ENCODE measurements at regions not wholly inside any gene's neighbourhood (a gene's known extent, or its start where the extent isn't known, plus 50 kb on each side); places are given as distances from the start of the nearest gene placed in this dataset.

GRCh38 chr2:223264541-223265193 is 212.7 kb downstream of the KCNE4 start:
- 93% methylated on average over 2 of the region's 2 CpGs for WGBS
- H3K4me1 ChIP-seq (ENCODE audit: insufficient read depth, low read length): no peaks in the 10 kb centered on the region
- H3K27me3 ChIP-seq (ENCODE audit: insufficient read depth, low read length): no peaks in the 10 kb centered on the region
- H3K4me3 ChIP-seq (ENCODE audit: low read length): no peak overlapping the region
- no peak overlapping the region for H3K27ac ChIP-seq (ENCODE audit: low read depth, low read length)
- H3K9ac ChIP-seq (ENCODE audit: low read depth, low read length): no peak overlapping the region
- no peaks in the 10 kb centered on the region for H3K9me3 ChIP-seq (ENCODE audit: insufficient read depth, low read depth, low read length)
- no peaks in the 10 kb centered on the region for H3K36me3 ChIP-seq (ENCODE audit: insufficient read depth, low read length)

GRCh38 chr2:223267160-223267951 is 215.4 kb downstream of the KCNE4 start:
- no peak overlapping the region for H3K27ac ChIP-seq (ENCODE audit: low read depth, low read length)
- H3K4me3 ChIP-seq (ENCODE audit: low read length): no peak overlapping the region
- H3K4me1 ChIP-seq (ENCODE audit: insufficient read depth, low read length): no peaks in the 10 kb centered on the region
- H3K36me3 ChIP-seq (ENCODE audit: insufficient read depth, low read length): no peaks in the 10 kb centered on the region
- WGBS: 92% methylated on average over 5 of the region's 6 CpGs
- no peak overlapping the region for H3K9ac ChIP-seq (ENCODE audit: low read depth, low read length)
- H3K9me3 ChIP-seq (ENCODE audit: insufficient read depth, low read depth, low read length): no peaks in the 10 kb centered on the region
- H3K27me3 ChIP-seq (ENCODE audit: insufficient read depth, low read length): no peaks in the 10 kb centered on the region

- no peaks in the 10 kb centered on the region for H3K36me3 ChIP-seq (ENCODE audit: insufficient read depth, low read length)
- no peak overlapping the region for H3K9ac ChIP-seq (ENCODE audit: low read depth, low read length)
- 100% methylated on average over 1 of the region's 1 CpG for WGBS
- H3K4me3 ChIP-seq (ENCODE audit: low read length): no peak overlapping the region
- no peak overlapping the region for H3K27ac ChIP-seq (ENCODE audit: low read depth, low read length)
- H3K4me1 ChIP-seq (ENCODE audit: insufficient read depth, low read length): no peaks in the 10 kb centered on the region
- no peaks in the 10 kb centered on the region for H3K9me3 ChIP-seq (ENCODE audit: insufficient read depth, low read depth, low read length)
- no peaks in the 10 kb centered on the region for H3K27me3 ChIP-seq (ENCODE audit: insufficient read depth, low read length)
Measured at GRCh38 chr2:223269386-223269785, 217.4 kb downstream of the KCNE4 start.

GRCh38 chr2:223270548-223270947 is 218.6 kb downstream of the KCNE4 start:
- H3K27me3 ChIP-seq (ENCODE audit: insufficient read depth, low read length): no peaks in the 10 kb centered on the region
- no peak overlapping the region for H3K9ac ChIP-seq (ENCODE audit: low read depth, low read length)
- no peaks in the 10 kb centered on the region for H3K36me3 ChIP-seq (ENCODE audit: insufficient read depth, low read length)
- H3K4me1 ChIP-seq (ENCODE audit: insufficient read depth, low read length): no peaks in the 10 kb centered on the region
- no peak overlapping the region for H3K4me3 ChIP-seq (ENCODE audit: low read length)
- no peak overlapping the region for H3K27ac ChIP-seq (ENCODE audit: low read depth, low read length)
- no peaks in the 10 kb centered on the region for H3K9me3 ChIP-seq (ENCODE audit: insufficient read depth, low read depth, low read length)
- 97% methylated on average over 4 of the region's 5 CpGs for WGBS

- H3K9ac ChIP-seq (ENCODE audit: low read depth, low read length): no peak overlapping the region
- H3K4me3 ChIP-seq (ENCODE audit: low read length): no peak overlapping the region
- no peaks in the 10 kb centered on the region for H3K27me3 ChIP-seq (ENCODE audit: insufficient read depth, low read length)
- H3K27ac ChIP-seq (ENCODE audit: low read depth, low read length): no peak overlapping the region
- no peaks in the 10 kb centered on the region for H3K9me3 ChIP-seq (ENCODE audit: insufficient read depth, low read depth, low read length)
- no peaks in the 10 kb centered on the region for H3K4me1 ChIP-seq (ENCODE audit: insufficient read depth, low read length)
- no peaks in the 10 kb centered on the region for H3K36me3 ChIP-seq (ENCODE audit: insufficient read depth, low read length)
Measured at GRCh38 chr2:223273995-223274394, 222.0 kb downstream of the KCNE4 start.

GRCh38 chr2:223282221-223282620 is 230.2 kb downstream of the KCNE4 start:
- no peaks in the 10 kb centered on the region for H3K27me3 ChIP-seq (ENCODE audit: insufficient read depth, low read length)
- no peaks in the 10 kb centered on the region for H3K4me1 ChIP-seq (ENCODE audit: insufficient read depth, low read length)
- H3K9me3 ChIP-seq (ENCODE audit: insufficient read depth, low read depth, low read length): peaks cover 11% of the 10 kb centered on the region; the same call in 1 of the 2 replicates
- no peak overlapping the region for H3K27ac ChIP-seq (ENCODE audit: low read depth, low read length)
- no peaks in the 10 kb centered on the region for H3K36me3 ChIP-seq (ENCODE audit: insufficient read depth, low read length)
- no peak overlapping the region for H3K4me3 ChIP-seq (ENCODE audit: low read length)
- H3K9ac ChIP-seq (ENCODE audit: low read depth, low read length): no peak overlapping the region

GRCh38 chr2:223283329-223283728 is 231.3 kb downstream of the KCNE4 start:
- no peak overlapping the region for H3K27ac ChIP-seq (ENCODE audit: low read depth, low read length)
- H3K27me3 ChIP-seq (ENCODE audit: insufficient read depth, low read length): no peaks in the 10 kb centered on the region
- H3K4me3 ChIP-seq (ENCODE audit: low read length): no peak overlapping the region
- no peaks in the 10 kb centered on the region for H3K36me3 ChIP-seq (ENCODE audit: insufficient read depth, low read length)
- H3K4me1 ChIP-seq (ENCODE audit: insufficient read depth, low read length): no peaks in the 10 kb centered on the region
- WGBS: 87% methylated on average over 2 of the region's 2 CpGs
- peaks cover 11% of the 10 kb centered on the region; the same call in 1 of the 2 replicates for H3K9me3 ChIP-seq (ENCODE audit: insufficient read depth, low read depth, low read length)
- H3K9ac ChIP-seq (ENCODE audit: low read depth, low read length): no peak overlapping the region

GRCh38 chr2:223283771-223284170 is 231.8 kb downstream of the KCNE4 start:
- peaks cover 11% of the 10 kb centered on the region; the same call in 1 of the 2 replicates for H3K9me3 ChIP-seq (ENCODE audit: insufficient read depth, low read depth, low read length)
- no peak overlapping the region for H3K4me3 ChIP-seq (ENCODE audit: low read length)
- H3K27ac ChIP-seq (ENCODE audit: low read depth, low read length): no peak overlapping the region
- H3K4me1 ChIP-seq (ENCODE audit: insufficient read depth, low read length): no peaks in the 10 kb centered on the region
- no peaks in the 10 kb centered on the region for H3K27me3 ChIP-seq (ENCODE audit: insufficient read depth, low read length)
- H3K9ac ChIP-seq (ENCODE audit: low read depth, low read length): no peak overlapping the region
- H3K36me3 ChIP-seq (ENCODE audit: insufficient read depth, low read length): no peaks in the 10 kb centered on the region

GRCh38 chr2:223285370-223286265 is 233.6 kb downstream of the KCNE4 start:
- Histone ChIP-seq H3K4me3 (ENCODE audit: low read length) (no peak overlapping the region), H3K4me1 (ENCODE audit: insufficient read depth, low read length) (no peaks in the 10 kb centered on the region), H3K27me3 (ENCODE audit: insufficient read depth, low read length) (no peaks in the 10 kb centered on the region), H3K36me3 (ENCODE audit: insufficient read depth, low read length) (no peaks in the 10 kb centered on the region), H3K9ac (ENCODE audit: low read depth, low read length) (no peak overlapping the region), H3K27ac (ENCODE audit: low read depth, low read length) (no peak overlapping the region), H3K9me3 (ENCODE audit: insufficient read depth, low read depth, low read length) (peaks cover 11% of the 10 kb centered on the region; the same call in 1 of the 2 replicates)
- 94% methylated on average over 6 of the region's 6 CpGs for WGBS

- peaks cover 6% of the 10 kb centered on the region; the same call in 1 of the 2 replicates for H3K4me1 ChIP-seq (ENCODE audit: insufficient read depth, low read length)
- no peak overlapping the region for H3K9ac ChIP-seq (ENCODE audit: low read depth, low read length)
- no peaks in the 10 kb centered on the region for H3K36me3 ChIP-seq (ENCODE audit: insufficient read depth, low read length)
- H3K27me3 ChIP-seq (ENCODE audit: insufficient read depth, low read length): no peaks in the 10 kb centered on the region
- H3K27ac ChIP-seq (ENCODE audit: low read depth, low read length): no peak overlapping the region
- no peaks in the 10 kb centered on the region for H3K9me3 ChIP-seq (ENCODE audit: insufficient read depth, low read depth, low read length)
- H3K4me3 ChIP-seq (ENCODE audit: low read length): no peak overlapping the region
Measured at GRCh38 chr2:223294756-223295155, 242.8 kb downstream of the KCNE4 start.

- Histone ChIP-seq H3K4me1 (ENCODE audit: insufficient read depth, low read length) (peaks cover 6% of the 10 kb centered on the region; the same call in 1 of the 2 replicates), H3K9ac (ENCODE audit: low read depth, low read length) (no peak overlapping the region), H3K9me3 (ENCODE audit: insufficient read depth, low read depth, low read length) (no peaks in the 10 kb centered on the region), H3K36me3 (ENCODE audit: insufficient read depth, low read length) (no peaks in the 10 kb centered on the region), H3K27me3 (ENCODE audit: insufficient read depth, low read length) (no peaks in the 10 kb centered on the region), H3K27ac (ENCODE audit: low read depth, low read length) (no peak overlapping the region), H3K4me3 (ENCODE audit: low read length) (no peak overlapping the region)
Measured at GRCh38 chr2:223297788-223298187, 245.8 kb downstream of the KCNE4 start.

All from HUES64 (cell line).